ENCODE measurements at regions not wholly inside any gene's neighbourhood (a gene's known extent, or its start where the extent isn't known, plus 50 kb on each side); places are given as distances from the start of the nearest gene placed in this dataset.
"Not testable (repeated sequence)": the region's sequence is repeated elsewhere in the genome, so short reads cannot be mapped to it uniquely, and the experiment has no call there.

GRCh38 chr15:77944002-77944867 is 133.3 kb downstream of the TBC1D2B start:
- intact Hi-C loops (cut with DNase I) = no loop called here
- DNase-seq = peak; percentile 55 to 96 (median 68)

DNA sequence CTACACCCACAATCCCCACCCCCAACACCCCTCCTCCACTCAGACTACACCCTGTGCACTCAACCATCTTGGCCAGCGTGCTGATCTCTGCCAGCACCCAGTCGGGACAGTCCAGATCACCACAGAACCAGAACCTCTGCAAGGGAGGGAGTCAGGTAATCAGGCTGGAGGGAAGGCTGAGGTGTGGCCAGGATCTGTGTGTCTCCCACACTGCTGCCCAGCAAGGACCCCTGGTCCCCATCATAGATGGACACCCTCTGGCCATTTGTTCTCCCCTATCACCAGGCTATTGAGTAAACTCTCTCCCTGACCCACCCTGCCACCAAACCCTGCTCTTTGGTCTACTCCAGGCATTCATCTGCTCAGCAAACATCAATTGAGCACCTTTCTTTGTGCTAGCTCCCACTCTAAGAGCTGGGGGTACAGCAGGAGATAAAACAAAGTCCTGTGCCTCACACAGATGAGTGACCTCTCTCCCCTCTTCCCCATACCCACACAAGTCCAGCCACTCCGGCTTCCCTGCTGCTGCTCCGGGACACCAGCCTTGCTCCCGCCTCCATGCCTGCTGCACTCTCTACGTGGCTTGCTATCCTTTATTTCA is 134.8 kb downstream of the TBC1D2B start:
- no peak for DNase-seq

GRCh38 chr15:77941090-77941827 is 136.3 kb downstream of the TBC1D2B start:
- intact Hi-C loops (cut with DNase I); DNase-seq: not testable (repeated sequence)

More for the DNA sequence above, 134.8 kb downstream of the TBC1D2B start:
- intact Hi-C loops (cut with DNase I) = no loop called here

DNA sequence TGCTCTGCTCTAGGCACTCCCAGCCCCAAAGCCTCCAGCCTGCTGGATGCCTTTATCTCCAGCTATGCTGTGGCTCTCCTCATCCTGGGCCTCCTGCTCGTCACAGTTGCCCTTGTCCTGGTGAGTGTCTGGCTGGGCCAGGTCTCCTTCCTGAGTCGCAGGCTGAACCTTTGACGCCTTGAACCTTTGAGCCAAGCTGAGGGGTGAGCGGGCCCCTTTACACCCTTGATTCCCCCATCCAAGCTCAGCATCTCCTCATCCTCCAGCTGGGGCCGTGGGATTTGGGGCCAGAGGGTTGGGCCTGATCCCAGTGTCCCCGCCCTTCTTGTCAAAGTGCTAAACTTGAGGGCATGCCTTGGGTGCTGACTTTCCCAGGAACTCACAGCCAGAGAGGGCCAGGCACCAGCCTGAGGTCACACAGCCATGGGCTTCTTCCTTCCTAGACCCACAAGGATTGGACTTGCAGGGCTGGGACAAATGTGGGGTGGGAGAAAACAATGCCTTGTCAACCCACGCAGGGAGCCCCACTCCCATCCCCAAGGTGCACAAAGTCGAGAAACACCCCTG is 137.0 kb downstream of the TBC1D2B start:
- no peak for DNase-seq
- intact Hi-C loops (cut with DNase I) = no loop called here

GRCh38 chr15:77939851-77940250 is 137.7 kb downstream of the TBC1D2B start:
- intact Hi-C loops (cut with DNase I) = no loop called here
- DNase-seq = no peak

DNA sequence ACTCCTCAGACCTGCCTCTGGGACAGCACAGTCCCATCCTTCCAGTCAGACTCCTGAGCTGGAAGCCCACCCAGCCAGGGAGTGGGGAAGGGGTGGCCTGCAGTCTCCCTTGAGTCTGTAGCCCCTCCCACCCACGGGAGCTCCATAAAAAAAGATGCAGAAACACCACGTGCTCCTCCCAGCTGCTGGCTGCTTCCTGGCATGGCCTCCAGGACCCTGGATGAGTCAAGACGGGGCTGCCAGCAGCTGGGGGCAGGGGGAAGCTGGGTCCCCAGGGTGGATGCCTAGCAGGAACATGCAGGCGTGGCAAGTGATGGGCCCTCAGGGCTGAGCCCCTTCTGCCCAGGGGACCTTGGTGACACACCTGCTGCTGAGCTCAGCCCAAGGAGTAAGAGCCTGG is 138.5 kb downstream of the TBC1D2B start:
- intact Hi-C loops (cut with DNase I); DNase-seq: not testable (repeated sequence)

DNA sequence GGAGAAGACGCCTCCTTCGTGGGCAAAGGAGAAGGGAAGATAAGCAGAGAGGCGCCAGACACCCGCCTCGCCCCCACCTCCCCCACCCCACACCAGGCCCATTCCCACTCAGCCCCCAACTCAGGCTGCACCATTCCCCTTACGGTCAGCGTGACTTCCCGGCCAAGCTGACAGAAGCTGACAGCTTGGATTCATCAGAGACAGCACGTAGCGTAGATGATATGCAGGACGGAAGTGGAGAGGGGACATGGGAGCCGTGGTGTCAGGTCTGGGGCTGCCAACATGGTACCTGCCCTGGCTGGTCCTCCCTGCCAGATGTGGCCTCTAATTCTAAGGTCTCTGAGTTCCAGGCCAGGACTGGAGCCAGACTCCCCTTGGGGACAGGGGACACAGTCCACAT is 139.0 kb downstream of the TBC1D2B start:
- DNase-seq; intact Hi-C loops (cut with DNase I): not testable (repeated sequence)

- intact Hi-C loops (cut with DNase I); DNase-seq: not testable (repeated sequence)
Measured at GRCh38 chr15:77936567-77936966, 140.9 kb downstream of the TBC1D2B start.

- DNase-seq = peak in 2 of 10 donors; percentile 60 to 82
- intact Hi-C loops (cut with DNase I) = not testable (repeated sequence)
Measured at GRCh38 chr15:77934516-77934915, 143.0 kb downstream of the TBC1D2B start.

DNA sequence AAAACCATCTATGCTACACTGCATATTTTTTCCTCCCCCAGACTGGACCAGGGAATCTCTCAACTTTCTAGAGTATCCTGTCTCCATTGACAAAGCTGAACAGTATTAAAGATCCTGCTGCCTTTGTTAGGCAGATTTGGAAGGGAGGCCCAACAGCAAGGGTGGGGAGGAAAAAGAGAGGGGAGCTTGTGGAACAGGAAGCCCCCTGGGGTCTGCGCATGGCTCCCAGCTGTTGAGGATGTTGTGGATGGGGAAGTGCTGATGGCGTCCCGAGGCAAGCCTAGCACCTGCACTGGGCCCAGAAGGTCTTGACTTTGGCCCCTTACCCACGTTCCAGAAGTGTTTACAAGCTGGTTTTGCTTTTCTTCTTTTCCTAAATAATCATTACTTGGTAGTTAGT is 146.6 kb downstream of the TBC1D2B start:
- DNase-seq; intact Hi-C loops (cut with DNase I): not testable (repeated sequence)

GRCh38 chr15:77930490-77930889 is 147.0 kb downstream of the TBC1D2B start:
- DNase-seq; intact Hi-C loops (cut with DNase I): not testable (repeated sequence)

DNA sequence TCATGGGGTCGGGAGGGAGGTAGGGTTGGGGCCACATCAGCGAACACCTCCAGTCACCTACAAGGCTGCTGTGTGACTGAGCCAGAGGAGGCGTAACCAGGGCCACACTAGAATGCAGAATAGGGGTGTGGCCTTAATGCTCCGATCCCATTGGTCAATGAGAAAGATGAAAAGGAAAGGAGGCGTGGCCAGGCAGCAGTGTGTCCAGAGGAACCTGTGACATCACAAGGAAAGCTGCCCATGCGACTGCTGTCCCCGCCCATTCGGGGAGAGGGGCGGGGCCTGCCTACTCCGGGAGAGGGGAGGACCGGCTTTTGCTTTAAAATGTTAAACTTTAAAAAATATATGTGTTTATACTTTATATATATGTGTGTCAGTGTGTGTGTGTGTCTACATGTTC is 150.7 kb downstream of the TBC1D2B start:
- intact Hi-C loops (cut with DNase I) = not testable (repeated sequence)
- peak in 1 of 10 donors; percentile 46 for DNase-seq

DNA sequence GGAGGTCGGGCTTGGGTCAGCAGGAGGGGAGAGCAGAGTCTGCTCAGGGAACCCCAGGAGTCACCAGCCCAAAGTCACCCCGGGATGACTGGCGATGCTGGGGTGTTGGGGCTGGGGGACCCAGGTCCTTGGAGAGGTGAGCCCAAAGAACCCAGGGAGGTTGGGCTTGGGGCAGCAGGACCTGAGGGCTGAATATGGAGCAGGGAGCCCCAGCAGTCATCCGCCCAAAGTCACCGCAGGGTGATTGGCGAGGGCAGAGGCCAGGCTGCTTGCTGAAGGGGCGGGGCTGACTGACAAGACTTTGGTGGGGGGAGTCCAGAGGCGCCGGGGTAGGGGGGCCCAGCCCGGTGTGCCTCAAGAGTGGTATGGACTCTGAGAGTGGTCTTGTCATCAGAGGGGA is 151.2 kb downstream of the TBC1D2B start:
- intact Hi-C loops (cut with DNase I) = not testable (repeated sequence)
- DNase-seq = peak in 2 of 10 donors; percentile 24 to 66

DNA sequence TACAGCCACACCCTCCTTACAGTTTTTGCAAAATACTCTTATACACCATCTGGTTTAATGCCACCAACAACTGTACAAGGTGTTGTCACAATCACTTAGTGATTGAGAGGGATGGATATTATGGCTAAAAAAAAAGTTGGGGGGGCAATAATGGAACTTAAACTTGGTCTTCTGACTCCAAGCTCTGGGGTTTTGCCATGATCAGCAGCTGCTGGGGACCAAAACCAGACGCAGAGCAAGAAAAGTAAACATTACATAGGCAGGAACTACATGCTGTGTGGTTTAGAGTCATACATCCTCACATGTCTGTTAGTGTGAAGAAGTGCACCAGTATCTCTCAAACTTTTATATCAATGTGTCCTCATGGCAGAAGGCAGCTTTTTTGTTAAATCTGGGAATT is 152.4 kb downstream of the TBC1D2B start:
- DNase-seq; intact Hi-C loops (cut with DNase I): not testable (repeated sequence)

GRCh38 chr15:77921664-77922063 is 155.8 kb downstream of the TBC1D2B start:
- peak in 2 of 10 donors; percentile 61 to 62 for DNase-seq
- intact Hi-C loops (cut with DNase I) = no loop called here

GRCh38 chr15:77916966-77917635 is 160.4 kb downstream of the TBC1D2B start:
- peak in 1 of 10 donors; percentile 27 for DNase-seq
- intact Hi-C loops (cut with DNase I) = not testable (repeated sequence)

DNA sequence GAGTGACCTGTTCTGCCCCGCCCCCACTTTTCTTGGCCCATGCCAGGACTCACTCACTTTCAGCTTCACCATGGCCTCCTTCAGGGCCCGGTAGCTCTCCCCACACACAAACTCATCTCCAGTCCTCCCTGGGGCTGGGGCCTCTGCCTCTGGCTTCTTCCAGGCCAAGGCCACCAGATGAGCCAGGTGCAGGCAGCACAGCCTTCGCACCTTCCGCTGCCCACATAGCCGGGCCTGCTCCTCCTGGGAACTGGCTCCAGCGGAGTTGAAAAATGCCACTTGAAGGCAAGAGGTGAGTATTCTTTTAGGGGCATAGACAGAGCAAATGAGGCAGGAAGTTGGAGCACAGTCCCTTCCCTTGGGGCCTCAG is 161.6 kb downstream of the TBC1D2B start:
- intact Hi-C loops (cut with DNase I) = not testable (repeated sequence)
- peak in 3 of 10 donors; percentile 9 to 53 (median 27) for DNase-seq

DNA sequence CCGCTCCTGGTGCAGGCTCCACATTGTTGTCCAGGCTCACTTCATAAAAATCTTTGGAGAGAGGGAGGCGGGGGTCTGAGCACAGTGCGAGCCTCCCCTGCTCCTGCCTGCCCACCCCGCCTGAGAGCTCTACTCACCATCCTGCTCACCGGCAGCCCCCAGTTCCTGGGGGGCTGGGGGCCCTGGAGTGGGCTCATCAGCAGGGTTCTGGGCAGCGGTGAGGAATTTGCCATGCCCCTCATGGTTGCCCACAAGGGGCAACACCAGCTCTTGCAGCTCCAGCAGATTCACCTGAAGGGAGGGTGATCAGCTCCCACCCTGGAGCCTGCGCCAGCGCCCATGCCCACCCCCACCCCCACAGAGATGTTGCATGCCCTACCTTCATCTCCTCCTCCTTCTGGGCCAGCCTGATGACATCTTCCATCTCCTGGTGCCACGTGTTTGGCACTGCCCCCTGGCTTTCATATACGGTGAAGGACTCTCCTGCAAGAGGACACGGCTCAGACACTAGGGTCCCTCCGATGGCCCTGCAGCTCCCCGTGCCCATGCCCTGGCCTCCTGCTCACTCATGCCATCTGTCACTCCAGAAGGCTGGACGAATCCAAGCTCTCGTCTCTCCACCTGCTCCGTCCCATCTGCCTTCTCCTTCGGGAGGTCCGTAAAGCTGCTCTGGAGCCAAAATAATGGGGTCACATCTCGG is 162.1 kb downstream of the TBC1D2B start:
- DNase-seq = peak in 2 of 10 donors; percentile 14 to 68

GRCh38 chr15:77914531-77914930 is 163.0 kb downstream of the TBC1D2B start:
- DNase-seq; intact Hi-C loops (cut with DNase I): not testable (repeated sequence)

More for the DNA sequence above, 162.1 kb downstream of the TBC1D2B start:
- intact Hi-C loops (cut with DNase I) = no loop called here
